ENCODE measurements at regions not wholly inside any gene's neighbourhood (a gene's known extent, or its start where the extent isn't known, plus 50 kb on each side); places are given as distances from the start of the nearest gene placed in this dataset.

DNA sequence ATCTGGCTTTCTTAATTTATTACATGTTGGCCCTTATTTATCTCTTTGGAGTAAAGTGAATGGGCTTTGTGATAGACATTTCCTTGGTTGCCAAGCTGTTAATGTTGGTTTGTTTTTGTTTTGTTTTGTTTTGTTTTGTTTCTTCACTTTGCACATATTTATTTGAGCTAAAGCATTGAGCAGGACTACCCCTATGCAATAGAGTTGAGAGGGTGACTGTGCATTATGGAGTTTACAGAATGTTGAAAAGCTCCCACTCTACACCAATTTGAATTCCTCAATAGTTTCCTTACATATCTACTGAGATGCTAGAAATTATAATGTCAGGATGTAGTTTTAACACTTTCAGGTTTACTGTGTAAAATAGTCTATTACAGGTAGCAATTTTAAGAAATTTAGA lies 462.8 kb upstream of the CBLB start:
- no peak overlapping the region for H2AFZ ChIP-seq
- no peaks in the 10 kb centered on the region for H3K79me2 ChIP-seq
- TF ChIP-seq, protein P1, sequence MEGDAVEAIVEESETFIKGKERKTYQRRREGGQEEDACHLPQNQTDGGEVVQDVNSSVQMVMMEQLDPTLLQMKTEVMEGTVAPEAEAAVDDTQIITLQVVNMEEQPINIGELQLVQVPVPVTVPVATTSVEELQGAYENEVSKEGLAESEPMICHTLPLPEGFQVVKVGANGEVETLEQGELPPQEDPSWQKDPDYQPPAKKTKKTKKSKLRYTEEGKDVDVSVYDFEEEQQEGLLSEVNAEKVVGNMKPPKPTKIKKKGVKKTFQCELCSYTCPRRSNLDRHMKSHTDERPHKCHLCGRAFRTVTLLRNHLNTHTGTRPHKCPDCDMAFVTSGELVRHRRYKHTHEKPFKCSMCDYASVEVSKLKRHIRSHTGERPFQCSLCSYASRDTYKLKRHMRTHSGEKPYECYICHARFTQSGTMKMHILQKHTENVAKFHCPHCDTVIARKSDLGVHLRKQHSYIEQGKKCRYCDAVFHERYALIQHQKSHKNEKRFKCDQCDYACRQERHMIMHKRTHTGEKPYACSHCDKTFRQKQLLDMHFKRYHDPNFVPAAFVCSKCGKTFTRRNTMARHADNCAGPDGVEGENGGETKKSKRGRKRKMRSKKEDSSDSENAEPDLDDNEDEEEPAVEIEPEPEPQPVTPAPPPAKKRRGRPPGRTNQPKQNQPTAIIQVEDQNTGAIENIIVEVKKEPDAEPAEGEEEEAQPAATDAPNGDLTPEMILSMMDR (IDR thresholded peaks at IDR 0.05), result no peak
- H3K27me3 ChIP-seq (ENCODE audit: control insufficient read depth, insufficient read depth, low read length), result no peaks in the 10 kb centered on the region
- H3K4me1 ChIP-seq, result no peaks in the 10 kb centered on the region
- H3K36me3 ChIP-seq (ENCODE audit: control insufficient read depth, insufficient read depth, low read length), result no peaks in the 10 kb centered on the region
- H3K9ac ChIP-seq, result no peak overlapping the region
- H3K4me3 ChIP-seq (ENCODE audit: low read depth, low read length), result no peak overlapping the region
- H3K27ac ChIP-seq, result no peak overlapping the region
- no peak overlapping the region for H3K4me2 ChIP-seq (ENCODE audit: low read length)
- H3K9me3 ChIP-seq (ENCODE audit: control insufficient read depth, low read length), result no peaks in the 10 kb centered on the region

DNA sequence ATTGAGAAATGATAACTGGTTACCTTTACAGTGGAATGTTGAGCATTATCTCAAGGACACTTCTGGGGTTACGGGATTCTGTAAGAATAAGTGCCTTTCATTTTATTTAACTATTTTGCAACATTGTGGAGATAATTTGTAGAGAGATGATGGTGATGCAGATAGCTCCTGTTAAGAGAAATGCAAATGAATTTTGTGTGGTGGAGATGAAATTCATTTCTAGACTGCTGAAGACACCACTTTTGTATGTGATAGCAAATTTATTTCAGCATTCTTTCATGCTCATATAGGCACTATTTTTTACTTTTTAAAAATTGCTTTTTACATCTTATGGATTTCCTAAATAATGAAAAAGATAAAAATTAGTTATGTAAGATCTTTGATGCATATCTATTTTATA lies 463.3 kb upstream of the CBLB start:
- Histone ChIP-seq H3K9me3 (ENCODE audit: control insufficient read depth, low read length) (no peaks in the 10 kb centered on the region), H3K27ac (no peak overlapping the region), H3K4me2 (ENCODE audit: low read length) (no peak overlapping the region), H2AFZ (no peak overlapping the region), H3K27me3 (ENCODE audit: control insufficient read depth, insufficient read depth, low read length) (no peaks in the 10 kb centered on the region), H3K79me2 (no peaks in the 10 kb centered on the region), H3K4me3 (ENCODE audit: low read depth, low read length) (no peak overlapping the region), H3K4me1 (no peaks in the 10 kb centered on the region), H3K36me3 (ENCODE audit: control insufficient read depth, insufficient read depth, low read length) (no peaks in the 10 kb centered on the region), H3K9ac (no peak overlapping the region)
- TF ChIP-seq, protein P1 (IDR thresholded peaks at IDR 0.05), result no peak

DNA sequence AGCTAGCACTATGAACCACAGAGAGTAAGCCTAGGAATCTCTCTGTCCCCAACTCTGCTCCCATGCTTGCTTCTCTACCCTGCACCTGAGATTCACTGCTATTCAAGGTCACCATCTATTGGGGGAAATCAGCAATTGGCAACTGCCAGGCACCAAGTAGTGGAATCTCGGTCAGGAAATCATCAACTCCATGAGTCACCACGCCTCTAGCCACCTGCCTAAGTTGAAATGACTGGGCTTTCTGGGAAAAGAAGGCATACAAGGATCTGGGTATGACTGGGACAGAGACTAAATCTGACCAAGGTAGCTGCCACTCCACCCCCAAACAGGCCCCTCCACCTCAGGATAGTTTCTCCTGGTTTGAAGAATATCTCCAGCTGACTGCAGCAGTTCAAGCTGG lies 464.1 kb upstream of the CBLB start:
- H2AFZ ChIP-seq, result no peak overlapping the region
- no peaks in the 10 kb centered on the region for H3K27me3 ChIP-seq (ENCODE audit: control insufficient read depth, insufficient read depth, low read length)
- no peak overlapping the region for H3K4me3 ChIP-seq (ENCODE audit: low read depth, low read length)
- no peaks in the 10 kb centered on the region for H3K9me3 ChIP-seq (ENCODE audit: control insufficient read depth, low read length)
- H3K4me1 ChIP-seq, result no peaks in the 10 kb centered on the region
- TF ChIP-seq, protein P1 (IDR thresholded peaks at IDR 0.05), result no peak
- no peak overlapping the region for H3K9ac ChIP-seq
- no peaks in the 10 kb centered on the region for H3K36me3 ChIP-seq (ENCODE audit: control insufficient read depth, insufficient read depth, low read length)
- H3K4me2 ChIP-seq (ENCODE audit: low read length), result no peak overlapping the region
- no peak overlapping the region for H3K27ac ChIP-seq
- no peaks in the 10 kb centered on the region for H3K79me2 ChIP-seq

DNA sequence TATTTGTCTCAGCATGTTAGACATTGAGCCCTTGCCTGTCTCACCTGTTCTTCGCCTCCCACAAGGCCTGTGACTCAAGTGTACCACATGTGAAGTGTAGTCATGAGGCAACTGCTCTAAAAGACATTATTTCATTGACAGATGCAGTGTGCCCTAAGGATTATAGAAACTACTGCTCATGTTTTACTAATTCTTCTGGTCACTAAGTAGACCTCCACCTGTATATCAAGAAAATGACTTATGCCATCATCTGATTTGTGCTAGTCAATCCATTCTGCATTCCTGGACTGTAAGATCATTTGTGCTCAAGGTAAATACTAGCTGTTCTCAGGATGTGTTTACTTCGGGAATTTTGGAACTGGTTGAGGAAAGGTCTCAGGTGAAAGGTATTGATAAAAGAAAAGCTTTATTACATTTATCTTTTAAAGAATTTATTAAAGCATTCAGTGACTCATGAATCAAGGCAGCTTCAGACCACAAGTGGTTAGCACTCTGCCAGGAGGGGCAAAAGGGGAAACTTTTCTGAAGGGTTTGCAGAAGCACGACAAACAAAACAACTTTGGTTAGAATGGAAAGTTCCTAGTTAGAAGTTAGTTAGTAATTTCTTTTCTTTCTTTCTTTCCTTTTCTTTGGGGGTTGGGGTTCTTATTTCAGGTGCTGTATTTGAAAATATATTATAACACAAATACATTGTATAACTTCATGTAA lies 465.3 kb upstream of the CBLB start:
- Histone ChIP-seq H2AFZ (no peak overlapping the region), H3K9ac (no peak overlapping the region), H3K4me3 (ENCODE audit: low read depth, low read length) (no peak overlapping the region), H3K36me3 (ENCODE audit: control insufficient read depth, insufficient read depth, low read length) (no peaks in the 10 kb centered on the region), H3K4me2 (ENCODE audit: low read length) (no peak overlapping the region), H3K9me3 (ENCODE audit: control insufficient read depth, low read length) (no peaks in the 10 kb centered on the region), H3K4me1 (no peaks in the 10 kb centered on the region), H3K27me3 (ENCODE audit: control insufficient read depth, insufficient read depth, low read length) (no peaks in the 10 kb centered on the region), H3K27ac (no peak overlapping the region), H3K79me2 (no peaks in the 10 kb centered on the region)
- TF ChIP-seq, protein P1 (IDR thresholded peaks at IDR 0.05), result no peak

DNA sequence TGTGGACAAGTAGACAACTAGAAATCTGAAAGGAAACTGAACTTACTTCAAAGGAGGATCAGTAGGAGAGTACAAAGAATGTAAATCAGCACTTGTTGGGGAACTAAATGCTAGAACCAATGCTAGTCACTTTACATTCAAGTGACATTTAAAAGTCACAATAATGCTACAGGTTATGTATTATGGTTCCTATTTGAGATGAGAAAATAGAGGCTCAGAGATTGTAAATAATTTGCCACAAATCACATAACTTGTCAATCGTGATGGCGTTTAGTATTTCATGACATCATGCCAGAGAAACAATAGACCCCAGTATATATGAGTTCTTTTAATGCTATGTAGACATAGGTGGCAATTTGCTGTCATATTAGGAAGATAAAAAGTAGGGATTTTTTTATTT lies 467.8 kb upstream of the CBLB start:
- Histone ChIP-seq H3K4me1 (no peaks in the 10 kb centered on the region), H3K36me3 (ENCODE audit: control insufficient read depth, insufficient read depth, low read length) (no peaks in the 10 kb centered on the region), H3K4me3 (ENCODE audit: low read depth, low read length) (no peak overlapping the region), H3K79me2 (no peaks in the 10 kb centered on the region), H3K9me3 (ENCODE audit: control insufficient read depth, low read length) (no peaks in the 10 kb centered on the region), H3K27me3 (ENCODE audit: control insufficient read depth, insufficient read depth, low read length) (no peaks in the 10 kb centered on the region), H3K4me2 (ENCODE audit: low read length) (no peak overlapping the region), H3K9ac (no peak overlapping the region), H2AFZ (no peak overlapping the region), H3K27ac (no peak overlapping the region)
- TF ChIP-seq, protein P1 (IDR thresholded peaks at IDR 0.05), result no peak

Measured in parathyroid adenoma (tissue), 2 donors.